ENCODE measurements at regions not wholly inside any gene's neighbourhood (a gene's known extent, or its start where the extent isn't known, plus 50 kb on each side); places are given as distances from the start of the nearest gene placed in this dataset.

GRCh38 chr9:106218854-106219253 is 524.5 kb downstream of the TMEM38B start:
- TF ChIP-seq ZC3H10 (CRISPR knock-in tag; IDR thresholded peaks at IDR 0.05) (no peak), ARNTL (CRISPR knock-in tag; IDR thresholded peaks at IDR 0.05; ENCODE audit: borderline replicate concordance, low read depth) (no peak), OSR1 (CRISPR knock-in tag; IDR thresholded peaks at IDR 0.05) (no peak), ZNF70 (CRISPR knock-in tag; IDR thresholded peaks at IDR 0.05) (no peak), PATZ1 (CRISPR knock-in tag; IDR thresholded peaks at IDR 0.05; ENCODE audit: borderline replicate concordance) (no peak), CREB5 (CRISPR knock-in tag; IDR thresholded peaks at IDR 0.05; ENCODE audit: low read depth) (no peak), TSHZ2 (CRISPR knock-in tag; IDR thresholded peaks at IDR 0.05) (no peak), PPARA (CRISPR knock-in tag; IDR thresholded peaks at IDR 0.05; ENCODE audit: borderline replicate concordance) (no peak), GLIS3 (CRISPR knock-in tag; IDR thresholded peaks at IDR 0.05) (no peak), BACH2 (CRISPR knock-in tag; IDR thresholded peaks at IDR 0.05; ENCODE audit: borderline replicate concordance) (no peak), ZFP3 (CRISPR knock-in tag; IDR thresholded peaks at IDR 0.05) (no peak)
